A673 (cell line): ENCODE measurements at regions not wholly inside any gene's neighbourhood (a gene's known extent, or its start where the extent isn't known, plus 50 kb on each side); places are given as distances from the start of the nearest gene placed in this dataset.

Experiments
- EZH2 ChIP-seq: fragments of 200-600 bp; sonication (generic); IDR thresholded peaks from 2 replicates; pipeline ENCODE4 v1.6.1; 2017; ENCODE audit warnings: borderline replicate concordance, low read depth, mild to moderate bottlenecking, mixed read lengths, antibody characterized with exemption, low read length; ENCODE audit not compliant: poor library complexity, severe bottlenecking
- TF ChIP-seq, protein P1 (sequence below): fragments of 300-800, 200-600 bp; sonication (generic); conservative IDR thresholded peaks from 2 replicates; pipeline ENCODE4 v1.5.1; 2017; ENCODE audit warnings: low read depth, mild to moderate bottlenecking, antibody characterized with exemption, low read length, moderate library complexity, mixed read lengths

DNA sequence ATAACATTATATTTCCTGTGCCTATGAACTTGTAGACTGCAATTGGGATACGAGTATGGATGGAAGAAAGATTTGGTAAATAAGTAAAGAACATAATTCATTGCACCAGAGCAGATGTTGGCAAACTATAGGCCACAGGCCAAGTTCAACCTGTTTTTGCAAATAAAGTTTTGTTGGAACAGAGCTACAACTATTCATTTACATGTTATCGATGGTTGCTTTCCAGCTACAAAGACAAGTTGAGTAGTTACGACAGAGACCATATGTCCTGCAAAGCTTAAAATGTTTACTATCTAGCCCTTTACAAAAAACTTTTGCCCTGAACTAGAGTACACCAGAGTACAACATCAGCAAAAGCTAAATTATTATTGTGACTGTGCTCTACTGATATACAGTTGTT lies 169.1 kb upstream of the DMAC1 start:
- TF ChIP-seq, protein P1, sequence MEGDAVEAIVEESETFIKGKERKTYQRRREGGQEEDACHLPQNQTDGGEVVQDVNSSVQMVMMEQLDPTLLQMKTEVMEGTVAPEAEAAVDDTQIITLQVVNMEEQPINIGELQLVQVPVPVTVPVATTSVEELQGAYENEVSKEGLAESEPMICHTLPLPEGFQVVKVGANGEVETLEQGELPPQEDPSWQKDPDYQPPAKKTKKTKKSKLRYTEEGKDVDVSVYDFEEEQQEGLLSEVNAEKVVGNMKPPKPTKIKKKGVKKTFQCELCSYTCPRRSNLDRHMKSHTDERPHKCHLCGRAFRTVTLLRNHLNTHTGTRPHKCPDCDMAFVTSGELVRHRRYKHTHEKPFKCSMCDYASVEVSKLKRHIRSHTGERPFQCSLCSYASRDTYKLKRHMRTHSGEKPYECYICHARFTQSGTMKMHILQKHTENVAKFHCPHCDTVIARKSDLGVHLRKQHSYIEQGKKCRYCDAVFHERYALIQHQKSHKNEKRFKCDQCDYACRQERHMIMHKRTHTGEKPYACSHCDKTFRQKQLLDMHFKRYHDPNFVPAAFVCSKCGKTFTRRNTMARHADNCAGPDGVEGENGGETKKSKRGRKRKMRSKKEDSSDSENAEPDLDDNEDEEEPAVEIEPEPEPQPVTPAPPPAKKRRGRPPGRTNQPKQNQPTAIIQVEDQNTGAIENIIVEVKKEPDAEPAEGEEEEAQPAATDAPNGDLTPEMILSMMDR, result no peak
- no peak for TF ChIP-seq EZH2
